Neural cell (in vitro differentiated cells): ENCODE measurements at regions not wholly inside any gene's neighbourhood (a gene's known extent, or its start where the extent isn't known, plus 50 kb on each side); places are given as distances from the start of the nearest gene placed in this dataset.

ENCODE experiments used
- H2AFZ ChIP-seq: fragments of 200-600, 300-800 bp; sonication (generic), shearing (Covaris generic); 2 replicates; pipeline ENCODE4 v1.6.0; 2014; ENCODE audit warnings: low read depth, mild to moderate bottlenecking, antibody characterized with exemption, low read length, moderate library complexity
- H3F3A ChIP-seq: fragments of 200-600 bp; shearing (Covaris generic); 2 replicates; pipeline ENCODE4 v1.6.1; 2016; ENCODE audit warnings: mild to moderate bottlenecking, moderate library complexity, mixed read lengths, antibody characterized with exemption, low read length; ENCODE audit not compliant: insufficient read depth, poor library complexity, severe bottlenecking
- H3K27ac ChIP-seq: fragments of 200-600, 300-800 bp; sonication (generic), shearing (Covaris generic); 2 replicates; pipeline ENCODE4 v1.5.1; 2014; ENCODE audit warnings: mild to moderate bottlenecking, low read length, moderate library complexity
- H3K27me3 ChIP-seq: fragments of 300-800, 200-600 bp; sonication (generic), shearing (Covaris generic); 2 replicates; pipeline ENCODE4 v1.6.0; 2014; ENCODE audit warnings: mild to moderate bottlenecking, low read depth, low read length, moderate library complexity; ENCODE audit not compliant: insufficient read depth
- H3K36me3 ChIP-seq: fragments of 300-800, 200-600 bp; sonication (generic), shearing (Covaris generic); 2 replicates; pipeline ENCODE4 v1.5.1; 2014; ENCODE audit warnings: mild to moderate bottlenecking, antibody characterized with exemption, low read length, moderate library complexity; ENCODE audit not compliant: insufficient read depth
- H3K4me2 ChIP-seq: fragments of 300-800, 200-600 bp; sonication (generic), shearing (Covaris generic); 2 replicates; pipeline ENCODE4 v1.6.0; 2014; ENCODE audit warnings: mild to moderate bottlenecking, low read length
- H3K4me3 ChIP-seq: fragments of 300-800, 200-600 bp; sonication (generic), shearing (Covaris generic); 2 replicates; pipeline ENCODE4 v1.5.1; 2014; ENCODE audit warnings: mild to moderate bottlenecking, low read length, moderate library complexity
- H3K79me2 ChIP-seq: fragments of 200-600 bp; shearing (Covaris generic); replicated peaks from 2 replicates; pipeline ENCODE4 v1.6.0; 2014; ENCODE audit warnings: mild to moderate bottlenecking, low read length, moderate library complexity; ENCODE audit not compliant: insufficient read depth
- H3K9ac ChIP-seq: fragments of 300-800, 200-600 bp; sonication (generic), shearing (Covaris generic); 2 replicates; pipeline ENCODE4 v1.6.1; 2016; ENCODE audit warnings: mild to moderate bottlenecking, low read length, mixed read lengths
- H3K9me2 ChIP-seq: fragments of 200-600 bp; shearing (Covaris generic); 2 replicates; pipeline ENCODE4 v1.6.1; 2016; ENCODE audit warnings: mild to moderate bottlenecking, low read length, mixed read lengths; ENCODE audit not compliant: insufficient read depth
- H3K9me3 ChIP-seq: fragments of 200-600, 300-800 bp; sonication (generic), shearing (Covaris generic); 2 replicates; pipeline ENCODE4 v1.6.1; 2016; ENCODE audit warnings: mild to moderate bottlenecking, mixed run types, low read length, moderate library complexity, mixed read lengths
- H4K20me1 ChIP-seq: fragments of 200-600 bp; shearing (Covaris generic); 2 replicates; pipeline ENCODE4 v1.6.1; 2016; ENCODE audit warnings: mild to moderate bottlenecking, mixed run types; ENCODE audit not compliant: insufficient read depth
- EP300 ChIP-seq: fragments of 450-650 bp; conservative IDR thresholded peaks from 2 replicates; pipeline ENCODE4 v1.6.1; 2014; ENCODE audit warnings: antibody characterized with exemption, mild to moderate bottlenecking, moderate library complexity; ENCODE audit not compliant: poor library complexity, severe bottlenecking
- EZH2 ChIP-seq: fragments of 200-600, 300-800 bp; shearing (Covaris generic), sonication (generic); IDR thresholded peaks from 2 replicates; pipeline ENCODE4 v1.6.1; 2014; ENCODE audit warnings: antibody characterized with exemption, low read length, borderline replicate concordance, mild to moderate bottlenecking; ENCODE audit not compliant: insufficient read depth, poor library complexity, severe bottlenecking
- MXI1 ChIP-seq: fragments of 450-650 bp; conservative IDR thresholded peaks from 2 replicates; pipeline ENCODE4 v1.6.1; 2014; ENCODE audit warnings: antibody characterized with exemption, mild to moderate bottlenecking; ENCODE audit not compliant: poor library complexity, severe bottlenecking
- POLR2AphosphoS5 ChIP-seq: IDR thresholded peaks from 2 replicates; pipeline ENCODE4 v1.6.1; 2012
- RAD21 ChIP-seq: fragments of 450-650 bp; conservative IDR thresholded peaks from 2 replicates; pipeline ENCODE4 v1.6.1; 2014; ENCODE audit warnings: antibody characterized with exemption, mild to moderate bottlenecking, moderate library complexity
- SMC3 ChIP-seq: fragments of 450-650 bp; conservative IDR thresholded peaks from 2 replicates; pipeline ENCODE4 v1.6.1; 2014; ENCODE audit warnings: antibody characterized with exemption, mild to moderate bottlenecking, moderate library complexity; ENCODE audit not compliant: poor library complexity
- TAF1 ChIP-seq: IDR thresholded peaks from 2 replicates; pipeline ENCODE4 v1.6.1; 2012; ENCODE audit warnings: low read depth
- TF ChIP-seq, protein P1 (sequence below): fragments of 450-650 bp; IDR thresholded peaks from 2 replicates; pipeline ENCODE4 v1.5.1; 2014; ENCODE audit warnings: antibody characterized with exemption, mild to moderate bottlenecking, moderate library complexity; ENCODE audit not compliant: poor library complexity, severe bottlenecking
- TF ChIP-seq, protein P2 (sequence below): IDR thresholded peaks from 2 replicates; pipeline ENCODE4 v1.6.1; 2012; ENCODE audit warnings: borderline replicate concordance

DNA sequence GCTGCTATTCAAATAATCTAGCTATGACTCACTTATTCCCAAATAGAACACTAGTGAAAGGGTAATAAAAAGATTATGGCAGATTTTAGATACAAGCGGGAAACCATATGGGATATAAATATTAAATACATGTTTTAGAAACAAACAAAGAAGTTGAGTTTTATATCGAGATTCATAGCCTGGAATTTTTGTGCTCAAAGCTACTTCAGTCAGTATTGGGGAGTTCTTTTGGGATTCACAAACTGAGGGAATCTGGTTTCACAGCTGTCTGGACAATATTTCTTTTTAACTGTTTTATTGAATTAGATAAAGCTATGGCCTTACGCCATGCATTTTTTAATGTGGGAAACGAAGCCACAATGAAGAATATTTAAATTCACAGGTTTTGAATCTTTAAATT is 257.1 kb upstream of the PCDH20 start:
- no peak overlapping the region for H3K9ac ChIP-seq
- H2AFZ ChIP-seq = no peak overlapping the region
- H3K27ac ChIP-seq = no peak overlapping the region
- no peaks in the 10 kb centered on the region for H3K9me2 ChIP-seq
- no peaks in the 10 kb centered on the region for H4K20me1 ChIP-seq
- no peaks in the 10 kb centered on the region for H3K36me3 ChIP-seq
- H3F3A ChIP-seq = no peaks in the 10 kb centered on the region
- no peak overlapping the region for H3K4me2 ChIP-seq
- no peak overlapping the region for H3K4me3 ChIP-seq
- no peaks in the 10 kb centered on the region for H3K9me3 ChIP-seq
- H3K27me3 ChIP-seq = no peaks in the 10 kb centered on the region
- no peak for TF ChIP-seq SMC3
- no peak for TF ChIP-seq TAF1
- TF ChIP-seq POLR2AphosphoS5 = no peak
- TF ChIP-seq MXI1 = no peak
- TF ChIP-seq, protein P1, sequence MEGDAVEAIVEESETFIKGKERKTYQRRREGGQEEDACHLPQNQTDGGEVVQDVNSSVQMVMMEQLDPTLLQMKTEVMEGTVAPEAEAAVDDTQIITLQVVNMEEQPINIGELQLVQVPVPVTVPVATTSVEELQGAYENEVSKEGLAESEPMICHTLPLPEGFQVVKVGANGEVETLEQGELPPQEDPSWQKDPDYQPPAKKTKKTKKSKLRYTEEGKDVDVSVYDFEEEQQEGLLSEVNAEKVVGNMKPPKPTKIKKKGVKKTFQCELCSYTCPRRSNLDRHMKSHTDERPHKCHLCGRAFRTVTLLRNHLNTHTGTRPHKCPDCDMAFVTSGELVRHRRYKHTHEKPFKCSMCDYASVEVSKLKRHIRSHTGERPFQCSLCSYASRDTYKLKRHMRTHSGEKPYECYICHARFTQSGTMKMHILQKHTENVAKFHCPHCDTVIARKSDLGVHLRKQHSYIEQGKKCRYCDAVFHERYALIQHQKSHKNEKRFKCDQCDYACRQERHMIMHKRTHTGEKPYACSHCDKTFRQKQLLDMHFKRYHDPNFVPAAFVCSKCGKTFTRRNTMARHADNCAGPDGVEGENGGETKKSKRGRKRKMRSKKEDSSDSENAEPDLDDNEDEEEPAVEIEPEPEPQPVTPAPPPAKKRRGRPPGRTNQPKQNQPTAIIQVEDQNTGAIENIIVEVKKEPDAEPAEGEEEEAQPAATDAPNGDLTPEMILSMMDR = no peak
- TF ChIP-seq, protein P2, sequence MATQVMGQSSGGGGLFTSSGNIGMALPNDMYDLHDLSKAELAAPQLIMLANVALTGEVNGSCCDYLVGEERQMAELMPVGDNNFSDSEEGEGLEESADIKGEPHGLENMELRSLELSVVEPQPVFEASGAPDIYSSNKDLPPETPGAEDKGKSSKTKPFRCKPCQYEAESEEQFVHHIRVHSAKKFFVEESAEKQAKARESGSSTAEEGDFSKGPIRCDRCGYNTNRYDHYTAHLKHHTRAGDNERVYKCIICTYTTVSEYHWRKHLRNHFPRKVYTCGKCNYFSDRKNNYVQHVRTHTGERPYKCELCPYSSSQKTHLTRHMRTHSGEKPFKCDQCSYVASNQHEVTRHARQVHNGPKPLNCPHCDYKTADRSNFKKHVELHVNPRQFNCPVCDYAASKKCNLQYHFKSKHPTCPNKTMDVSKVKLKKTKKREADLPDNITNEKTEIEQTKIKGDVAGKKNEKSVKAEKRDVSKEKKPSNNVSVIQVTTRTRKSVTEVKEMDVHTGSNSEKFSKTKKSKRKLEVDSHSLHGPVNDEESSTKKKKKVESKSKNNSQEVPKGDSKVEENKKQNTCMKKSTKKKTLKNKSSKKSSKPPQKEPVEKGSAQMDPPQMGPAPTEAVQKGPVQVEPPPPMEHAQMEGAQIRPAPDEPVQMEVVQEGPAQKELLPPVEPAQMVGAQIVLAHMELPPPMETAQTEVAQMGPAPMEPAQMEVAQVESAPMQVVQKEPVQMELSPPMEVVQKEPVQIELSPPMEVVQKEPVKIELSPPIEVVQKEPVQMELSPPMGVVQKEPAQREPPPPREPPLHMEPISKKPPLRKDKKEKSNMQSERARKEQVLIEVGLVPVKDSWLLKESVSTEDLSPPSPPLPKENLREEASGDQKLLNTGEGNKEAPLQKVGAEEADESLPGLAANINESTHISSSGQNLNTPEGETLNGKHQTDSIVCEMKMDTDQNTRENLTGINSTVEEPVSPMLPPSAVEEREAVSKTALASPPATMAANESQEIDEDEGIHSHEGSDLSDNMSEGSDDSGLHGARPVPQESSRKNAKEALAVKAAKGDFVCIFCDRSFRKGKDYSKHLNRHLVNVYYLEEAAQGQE = no peak
- TF ChIP-seq EP300 = no peak
- TF ChIP-seq RAD21 = no peak
- no peak for TF ChIP-seq EZH2
- H3K79me2 ChIP-seq = no peaks in the 10 kb centered on the region

DNA sequence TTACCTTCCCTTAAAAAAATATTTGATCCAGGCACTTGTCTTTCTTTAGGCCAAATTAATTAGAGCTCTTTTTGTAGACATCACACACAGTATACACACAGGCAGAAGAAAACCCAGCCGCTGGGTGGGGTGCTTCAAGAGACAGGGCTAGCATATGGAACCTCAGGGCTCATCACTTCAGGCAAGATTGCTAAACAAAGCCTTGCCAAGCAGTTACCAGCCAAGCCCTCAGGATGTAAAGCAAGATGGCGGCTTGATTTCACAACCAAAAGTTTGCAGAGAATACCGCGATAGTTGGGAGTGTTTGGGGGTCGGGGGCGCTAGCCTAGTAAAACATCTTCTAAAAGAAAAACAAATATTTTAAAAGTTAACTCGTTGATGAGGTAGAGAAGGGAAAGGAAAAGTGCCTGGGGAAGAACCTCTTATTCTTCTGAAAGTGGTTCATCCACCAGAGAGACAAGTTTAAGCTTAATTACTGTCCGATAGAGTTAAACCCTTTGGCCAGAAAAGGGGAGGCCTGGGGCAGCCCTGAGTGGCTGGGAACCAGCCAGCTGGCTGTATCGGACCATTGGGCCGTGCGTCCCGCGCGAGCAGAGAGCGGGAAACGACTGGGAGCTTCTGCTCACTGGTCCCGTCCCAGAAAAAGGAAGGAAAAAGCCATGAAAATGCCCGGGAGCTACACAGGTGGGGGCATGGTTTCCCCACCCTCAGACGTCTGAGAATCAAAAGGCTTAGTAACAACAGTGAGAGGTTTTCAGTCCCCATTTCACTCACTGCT is 254.9 kb upstream of the PCDH20 start:
- no peaks in the 10 kb centered on the region for H3K36me3 ChIP-seq
- H3K4me3 ChIP-seq = no peak overlapping the region
- H3K9me2 ChIP-seq = no peaks in the 10 kb centered on the region
- TF ChIP-seq MXI1 (no peak), POLR2AphosphoS5 (no peak), RAD21 (no peak), TAF1 (no peak), SMC3 (no peak), EP300 (no peak), EZH2 (no peak)
- TF ChIP-seq, protein P2 = no peak
- TF ChIP-seq, protein P1 = no peak
- H3K4me2 ChIP-seq = no peak overlapping the region
- H3K9me3 ChIP-seq = no peaks in the 10 kb centered on the region
- H3K79me2 ChIP-seq = no peaks in the 10 kb centered on the region
- H3K9ac ChIP-seq = no peak overlapping the region
- no peaks in the 10 kb centered on the region for H3K27me3 ChIP-seq
- no peaks in the 10 kb centered on the region for H3F3A ChIP-seq
- H4K20me1 ChIP-seq = no peaks in the 10 kb centered on the region
- H2AFZ ChIP-seq = no peak overlapping the region
- no peak overlapping the region for H3K27ac ChIP-seq
